ENCODE measurements at regions not wholly inside any gene's neighbourhood (a gene's known extent, or its start where the extent isn't known, plus 50 kb on each side); places are given as distances from the start of the nearest gene placed in this dataset.

GRCh38 chr1:233730380-233730779 is 116.5 kb downstream of the KCNK1 start:
- Mint-ChIP-seq H3K27me3 (peaks cover 3% of the 10 kb centered on the region), H3K27ac (no peak overlapping the region), H3K9me3 (ENCODE audit: insufficient read depth) (no peaks in the 10 kb centered on the region), H3K4me3 (no peak overlapping the region), H3K4me1 (no peaks in the 10 kb centered on the region)
- Histone ChIP-seq H3K4me1 (ENCODE audit: control insufficient read depth in 2 of 2, insufficient read depth in 2 of 2, low read length in 2 of 2) (no peaks in the 10 kb centered on the region), H2AFZ (ENCODE audit: insufficient read depth, low read depth, low read length, poor library complexity, severe bottlenecking) (no peak overlapping the region), H4K20me1 (ENCODE audit: control insufficient read depth, insufficient read depth, low read length, poor library complexity, severe bottlenecking) (no peaks in the 10 kb centered on the region), H3K27ac (ENCODE audit: low read length in 2 of 2) (no peak overlapping the region), H3K4me3 (ENCODE audit: control extremely low read depth in 1 of 5, extremely low read depth in 1 of 5, insufficient read depth in 1 of 5, low read depth in 2 of 5, low read length in 4 of 5) (no peak overlapping the region), H3K9me3 (ENCODE audit: control extremely low read depth in 1 of 3, control insufficient read depth in 2 of 3, insufficient read depth in 1 of 3, low read length in 2 of 3) (no peaks in the 10 kb centered on the region), H3K4me2 (replicated peaks; ENCODE audit: low read depth, low read length, poor library complexity, severe bottlenecking) (no peak overlapping the region), H3K9ac (ENCODE audit: low read length) (no peak overlapping the region), H3K36me3 (replicated peaks in 1 of 2; ENCODE audit: control extremely low read depth in 1 of 2, control insufficient read depth in 1 of 2, extremely low read depth in 1 of 2, insufficient read depth in 2 of 2, low read length in 1 of 2) (no peaks in the 10 kb centered on the region), H3K79me2 (ENCODE audit: control insufficient read depth, insufficient read depth, low read length) (no peaks in the 10 kb centered on the region), H3K27me3 (replicated peaks in 1 of 4; ENCODE audit: control extremely low read depth in 1 of 4, control insufficient read depth in 3 of 4, insufficient read depth in 4 of 4, low read length in 3 of 4) (no peaks in the 10 kb centered on the region)
- ATAC-seq (ENCODE audit: low read depth) (no peak), DNase-seq (no peak)
- intact Hi-C loops (cut with micrococcal nuclease), result no loop called here
- POLR2A ChIA-PET, result no interaction called here
- 95% methylated on average over 4 of the region's 5 CpGs for WGBS (ENCODE audit: insufficient coverage)
- TF ChIP-seq EZH2 (IDR thresholded peaks at IDR 0.05; ENCODE audit: borderline replicate concordance, insufficient read depth, low read depth, low read length, poor library complexity, severe bottlenecking) (no peak), CTCF (IDR thresholded peaks at IDR 0.05) (no peak)
- CTCF ChIA-PET, result no interaction called here

- Histone ChIP-seq H3K9me3 (ENCODE audit: control extremely low read depth in 1 of 3, control insufficient read depth in 2 of 3, insufficient read depth in 1 of 3, low read length in 2 of 3) (no peaks in the 10 kb centered on the region), H4K20me1 (ENCODE audit: control insufficient read depth, insufficient read depth, low read length, poor library complexity, severe bottlenecking) (no peaks in the 10 kb centered on the region), H3K79me2 (ENCODE audit: control insufficient read depth, insufficient read depth, low read length) (no peaks in the 10 kb centered on the region), H3K4me1 (ENCODE audit: control insufficient read depth in 2 of 2, insufficient read depth in 2 of 2, low read length in 2 of 2) (no peaks in the 10 kb centered on the region), H2AFZ (ENCODE audit: insufficient read depth, low read depth, low read length, poor library complexity, severe bottlenecking) (no peak overlapping the region), H3K4me2 (replicated peaks; ENCODE audit: low read depth, low read length, poor library complexity, severe bottlenecking) (no peak overlapping the region), H3K27ac (ENCODE audit: low read length in 2 of 2) (no peak overlapping the region), H3K9ac (ENCODE audit: low read length) (no peak overlapping the region), H3K36me3 (replicated peaks in 1 of 2; ENCODE audit: control extremely low read depth in 1 of 2, control insufficient read depth in 1 of 2, extremely low read depth in 1 of 2, insufficient read depth in 2 of 2, low read length in 1 of 2) (no peaks in the 10 kb centered on the region), H3K27me3 (replicated peaks in 1 of 4; ENCODE audit: control extremely low read depth in 1 of 4, control insufficient read depth in 3 of 4, insufficient read depth in 4 of 4, low read length in 3 of 4) (no peaks in the 10 kb centered on the region), H3K4me3 (ENCODE audit: control extremely low read depth in 1 of 5, extremely low read depth in 1 of 5, insufficient read depth in 1 of 5, low read depth in 2 of 5, low read length in 4 of 5) (no peak overlapping the region)
- Mint-ChIP-seq H3K4me3 (no peak overlapping the region), H3K27ac (no peak overlapping the region), H3K9me3 (ENCODE audit: insufficient read depth) (no peaks in the 10 kb centered on the region), H3K27me3 (peaks cover 3% of the 10 kb centered on the region), H3K4me1 (no peaks in the 10 kb centered on the region)
- TF ChIP-seq CTCF (IDR thresholded peaks at IDR 0.05) (no peak), EZH2 (IDR thresholded peaks at IDR 0.05; ENCODE audit: borderline replicate concordance, insufficient read depth, low read depth, low read length, poor library complexity, severe bottlenecking) (no peak)
- no peak for ATAC-seq (ENCODE audit: low read depth)
- intact Hi-C loops (cut with micrococcal nuclease), result no loop called here
- no peak for DNase-seq
- ChIA-PET POLR2A (no interaction called here), CTCF (no interaction called here)
- 59% methylated on average over 2 of the region's 5 CpGs for WGBS (ENCODE audit: insufficient coverage)
Observed at GRCh38 chr1:233730809-233731208, 116.9 kb downstream of the KCNK1 start.

All from B cell (primary cell).